ENCODE measurements at regions not wholly inside any gene's neighbourhood (a gene's known extent, or its start where the extent isn't known, plus 50 kb on each side); places are given as distances from the start of the nearest gene placed in this dataset.

- no peak for TF ChIP-seq PPARA (CRISPR knock-in tag; IDR thresholded peaks at IDR 0.05; ENCODE audit: borderline replicate concordance)
- TF ChIP-seq OSR1 (CRISPR knock-in tag; IDR thresholded peaks at IDR 0.05) = no peak
- TF ChIP-seq, protein P1, sequence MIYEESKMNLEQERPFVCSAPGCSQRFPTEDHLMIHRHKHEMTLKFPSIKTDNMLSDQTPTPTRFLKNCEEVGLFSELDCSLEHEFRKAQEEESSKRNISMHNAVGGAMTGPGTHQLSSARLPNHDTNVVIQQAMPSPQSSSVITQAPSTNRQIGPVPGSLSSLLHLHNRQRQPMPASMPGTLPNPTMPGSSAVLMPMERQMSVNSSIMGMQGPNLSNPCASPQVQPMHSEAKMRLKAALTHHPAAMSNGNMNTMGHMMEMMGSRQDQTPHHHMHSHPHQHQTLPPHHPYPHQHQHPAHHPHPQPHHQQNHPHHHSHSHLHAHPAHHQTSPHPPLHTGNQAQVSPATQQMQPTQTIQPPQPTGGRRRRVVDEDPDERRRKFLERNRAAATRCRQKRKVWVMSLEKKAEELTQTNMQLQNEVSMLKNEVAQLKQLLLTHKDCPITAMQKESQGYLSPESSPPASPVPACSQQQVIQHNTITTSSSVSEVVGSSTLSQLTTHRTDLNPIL (CRISPR knock-in tag; IDR thresholded peaks at IDR 0.05; ENCODE audit: low read depth) = no peak
- no peak for TF ChIP-seq ZC3H10 (CRISPR knock-in tag; IDR thresholded peaks at IDR 0.05)
- TF ChIP-seq BACH2 (CRISPR knock-in tag; IDR thresholded peaks at IDR 0.05; ENCODE audit: borderline replicate concordance) = no peak
- TF ChIP-seq ZNF70 (CRISPR knock-in tag; IDR thresholded peaks at IDR 0.05) = no peak
- TF ChIP-seq ARNTL (CRISPR knock-in tag; IDR thresholded peaks at IDR 0.05; ENCODE audit: borderline replicate concordance, low read depth) = no peak
- no peak for TF ChIP-seq ZNF565 (CRISPR knock-in tag; conservative IDR thresholded peaks at IDR 0.05; ENCODE audit: low read depth)
- no peak for TF ChIP-seq ZFP30 (CRISPR knock-in tag; IDR thresholded peaks at IDR 0.05)
- no peak for TF ChIP-seq TOX (CRISPR knock-in tag; IDR thresholded peaks at IDR 0.05; ENCODE audit: borderline replicate concordance)
- no peak for TF ChIP-seq ZFP3 (CRISPR knock-in tag; IDR thresholded peaks at IDR 0.05)
- no peak for TF ChIP-seq ZNF8 (CRISPR knock-in tag; IDR thresholded peaks at IDR 0.05)
- no peak for TF ChIP-seq RARB (CRISPR knock-in tag; IDR thresholded peaks at IDR 0.05)
- TF ChIP-seq ISL1 (CRISPR knock-in tag; IDR thresholded peaks at IDR 0.05) = no peak
These were observed 104.8 kb downstream of the ZNF280B start for GRCh38 chr22:22403771-22404170.

DNA sequence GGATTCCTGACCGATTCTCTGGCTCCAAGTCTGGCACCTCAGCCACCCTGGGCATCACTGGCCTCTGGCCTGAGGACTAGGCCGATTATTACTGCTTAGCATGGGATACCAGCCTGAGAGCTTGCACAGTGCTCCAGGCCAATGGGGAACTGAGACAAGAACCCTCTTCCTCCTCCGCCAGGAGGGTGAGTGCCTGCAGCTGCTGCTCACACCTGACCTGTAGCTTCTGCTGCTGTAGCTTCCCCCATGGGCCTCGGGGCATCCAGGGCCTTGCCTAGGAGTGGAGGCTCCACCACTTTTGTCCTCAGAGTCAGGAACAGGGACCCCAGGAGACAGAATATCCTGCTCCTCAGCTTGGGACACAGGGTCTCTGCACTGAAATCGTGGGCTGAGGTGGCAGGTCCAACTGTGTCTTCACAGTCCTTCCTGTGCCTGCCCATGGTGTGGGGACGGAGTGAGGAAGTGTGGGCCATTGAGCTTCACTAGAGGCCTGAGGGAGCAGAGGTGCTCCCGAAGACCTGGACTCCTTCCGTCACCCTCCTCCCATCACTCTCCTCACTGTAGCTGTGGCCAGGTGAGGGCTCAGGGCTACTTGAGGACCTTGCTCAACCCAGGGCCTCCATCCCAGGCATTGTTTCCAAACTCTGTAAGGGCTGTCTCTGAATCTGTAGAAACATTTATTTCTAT is 103.8 kb downstream of the ZNF280B start:
- no peak for ATAC-seq
- TF ChIP-seq, protein P2, sequence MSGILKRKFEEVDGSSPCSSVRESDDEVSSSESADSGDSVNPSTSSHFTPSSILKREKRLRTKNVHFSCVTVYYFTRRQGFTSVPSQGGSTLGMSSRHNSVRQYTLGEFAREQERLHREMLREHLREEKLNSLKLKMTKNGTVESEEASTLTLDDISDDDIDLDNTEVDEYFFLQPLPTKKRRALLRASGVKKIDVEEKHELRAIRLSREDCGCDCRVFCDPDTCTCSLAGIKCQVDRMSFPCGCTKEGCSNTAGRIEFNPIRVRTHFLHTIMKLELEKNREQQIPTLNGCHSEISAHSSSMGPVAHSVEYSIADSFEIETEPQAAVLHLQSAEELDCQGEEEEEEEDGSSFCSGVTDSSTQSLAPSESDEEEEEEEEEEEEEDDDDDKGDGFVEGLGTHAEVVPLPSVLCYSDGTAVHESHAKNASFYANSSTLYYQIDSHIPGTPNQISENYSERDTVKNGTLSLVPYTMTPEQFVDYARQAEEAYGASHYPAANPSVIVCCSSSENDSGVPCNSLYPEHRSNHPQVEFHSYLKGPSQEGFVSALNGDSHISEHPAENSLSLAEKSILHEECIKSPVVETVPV (CRISPR knock-in tag; IDR thresholded peaks at IDR 0.05) = no peak
- no peak for TF ChIP-seq GLIS3 (CRISPR knock-in tag; IDR thresholded peaks at IDR 0.05)
- TF ChIP-seq ZNF70 (CRISPR knock-in tag; IDR thresholded peaks at IDR 0.05) = no peak
- TF ChIP-seq, protein P3, sequence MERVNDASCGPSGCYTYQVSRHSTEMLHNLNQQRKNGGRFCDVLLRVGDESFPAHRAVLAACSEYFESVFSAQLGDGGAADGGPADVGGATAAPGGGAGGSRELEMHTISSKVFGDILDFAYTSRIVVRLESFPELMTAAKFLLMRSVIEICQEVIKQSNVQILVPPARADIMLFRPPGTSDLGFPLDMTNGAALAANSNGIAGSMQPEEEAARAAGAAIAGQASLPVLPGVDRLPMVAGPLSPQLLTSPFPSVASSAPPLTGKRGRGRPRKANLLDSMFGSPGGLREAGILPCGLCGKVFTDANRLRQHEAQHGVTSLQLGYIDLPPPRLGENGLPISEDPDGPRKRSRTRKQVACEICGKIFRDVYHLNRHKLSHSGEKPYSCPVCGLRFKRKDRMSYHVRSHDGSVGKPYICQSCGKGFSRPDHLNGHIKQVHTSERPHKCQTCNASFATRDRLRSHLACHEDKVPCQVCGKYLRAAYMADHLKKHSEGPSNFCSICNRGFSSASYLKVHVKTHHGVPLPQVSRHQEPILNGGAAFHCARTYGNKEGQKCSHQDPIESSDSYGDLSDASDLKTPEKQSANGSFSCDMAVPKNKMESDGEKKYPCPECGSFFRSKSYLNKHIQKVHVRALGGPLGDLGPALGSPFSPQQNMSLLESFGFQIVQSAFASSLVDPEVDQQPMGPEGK (CRISPR knock-in tag; IDR thresholded peaks at IDR 0.05; ENCODE audit: borderline replicate concordance) = no peak
- no peak for TF ChIP-seq BACH2 (CRISPR knock-in tag; IDR thresholded peaks at IDR 0.05; ENCODE audit: borderline replicate concordance)
- TF ChIP-seq ZC3H10 (CRISPR knock-in tag; IDR thresholded peaks at IDR 0.05) = no peak

More at GRCh38 chr22:22403771-22404170, 104.8 kb downstream of the ZNF280B start:
- ATAC-seq = no peak

DNA sequence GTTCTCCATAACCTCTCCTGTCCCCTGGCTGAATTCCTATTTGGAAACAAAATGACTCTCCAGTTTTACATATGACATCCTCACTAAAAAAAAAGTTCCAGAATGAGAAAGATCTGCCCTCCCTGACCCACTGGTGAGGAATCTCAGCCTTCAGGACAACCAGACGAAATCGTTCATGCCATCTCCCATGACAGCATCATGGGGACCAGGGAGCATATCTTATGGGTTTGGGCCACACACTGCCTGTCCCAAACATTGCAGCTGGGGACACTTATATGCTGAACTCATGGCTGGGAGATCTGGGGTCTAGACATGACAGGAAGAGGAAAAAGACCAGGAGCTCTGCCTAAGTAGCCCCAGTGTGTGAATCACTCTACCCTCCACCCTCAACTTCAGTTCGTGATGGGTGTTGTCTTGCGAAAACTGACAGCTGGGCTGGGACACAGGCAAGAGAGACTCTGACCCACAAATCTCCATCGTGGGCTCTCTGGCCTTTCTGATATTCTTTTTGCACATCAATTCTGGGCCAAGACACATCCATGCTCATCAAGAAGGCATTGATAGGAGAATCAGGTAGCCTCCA is 102.0 kb downstream of the ZNF280B start:
- TF ChIP-seq ESRRG (CRISPR knock-in tag; IDR thresholded peaks at IDR 0.05) = no peak
- TF ChIP-seq ZNF565 (CRISPR knock-in tag; conservative IDR thresholded peaks at IDR 0.05; ENCODE audit: low read depth) = no peak
- TF ChIP-seq ISL1 (CRISPR knock-in tag; IDR thresholded peaks at IDR 0.05) = no peak
- TF ChIP-seq, protein P2 (CRISPR knock-in tag; IDR thresholded peaks at IDR 0.05) = no peak
- TF ChIP-seq GLIS3 (CRISPR knock-in tag; IDR thresholded peaks at IDR 0.05) = no peak
- ATAC-seq = no peak

- ATAC-seq = no peak
- TF ChIP-seq CSDC2 (CRISPR knock-in tag; IDR thresholded peaks at IDR 0.05) = no peak
- no peak for TF ChIP-seq ZNF70 (CRISPR knock-in tag; IDR thresholded peaks at IDR 0.05)
- TF ChIP-seq ESRRG (CRISPR knock-in tag; IDR thresholded peaks at IDR 0.05) = no peak
- TF ChIP-seq, protein P1 (CRISPR knock-in tag; IDR thresholded peaks at IDR 0.05; ENCODE audit: low read depth) = no peak
- no peak for TF ChIP-seq TOX (CRISPR knock-in tag; IDR thresholded peaks at IDR 0.05; ENCODE audit: borderline replicate concordance)
- no peak for TF ChIP-seq TCF4 (CRISPR knock-in tag; IDR thresholded peaks at IDR 0.05; ENCODE audit: borderline replicate concordance)
- no peak for TF ChIP-seq PPARA (CRISPR knock-in tag; IDR thresholded peaks at IDR 0.05; ENCODE audit: borderline replicate concordance)
- no peak for TF ChIP-seq ZFP3 (CRISPR knock-in tag; IDR thresholded peaks at IDR 0.05)
- no peak for TF ChIP-seq OSR1 (CRISPR knock-in tag; IDR thresholded peaks at IDR 0.05)
- no peak for TF ChIP-seq SNAI2 (CRISPR knock-in tag; IDR thresholded peaks at IDR 0.05)
- TF ChIP-seq, protein P2 (CRISPR knock-in tag; IDR thresholded peaks at IDR 0.05) = no peak
- no peak for TF ChIP-seq ISL1 (CRISPR knock-in tag; IDR thresholded peaks at IDR 0.05)
- TF ChIP-seq, protein P3 (CRISPR knock-in tag; IDR thresholded peaks at IDR 0.05; ENCODE audit: borderline replicate concordance) = no peak
These were observed 101.5 kb downstream of the ZNF280B start for GRCh38 chr22:22407061-22407460.
